ENCODE measurements at regions not wholly inside any gene's neighbourhood (a gene's known extent, or its start where the extent isn't known, plus 50 kb on each side); places are given as distances from the start of the nearest gene placed in this dataset.

DNA sequence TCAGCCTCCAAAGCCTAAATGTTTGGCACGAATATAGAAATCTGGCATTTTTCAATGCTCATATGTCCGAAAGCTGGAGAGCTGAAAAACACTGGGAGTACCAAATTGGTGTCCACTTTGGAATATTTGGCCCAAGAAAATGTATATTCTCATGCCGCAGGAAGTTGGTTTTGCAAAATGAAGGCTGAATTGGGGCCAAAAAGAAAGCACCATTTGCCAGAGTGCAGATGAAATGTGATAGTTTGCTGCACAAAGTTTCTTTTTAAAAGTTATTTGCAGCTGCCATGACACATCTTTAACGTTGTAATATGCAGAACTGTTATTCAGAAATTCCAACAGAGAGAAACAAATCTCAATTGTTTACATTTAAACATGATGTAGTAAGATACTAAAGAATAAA is 124.2 kb upstream of the LYPLAL1 start:
- TF ChIP-seq CEBPZ (IDR thresholded peaks at IDR 0.05; ENCODE audit: low read depth, low read length) (no peak), TCF12 (IDR thresholded peaks at IDR 0.05; ENCODE audit: low read depth, low read length) (no peak), CTCF (IDR thresholded peaks at IDR 0.05 in 2 of 3, conservative IDR thresholded peaks at IDR 0.05 in 1 of 3; ENCODE audit: control insufficient read depth in 2 of 3, extremely low read depth in 1 of 3, insufficient read depth in 1 of 3, low read depth in 3 of 3, low read length in 3 of 3) (no peak), TCF7 (IDR thresholded peaks at IDR 0.05; ENCODE audit: borderline replicate concordance) (no peak), FOS (IDR thresholded peaks at IDR 0.05; ENCODE audit: borderline replicate concordance, extremely low read depth, insufficient read length) (no peak), RELA (IDR thresholded peaks at IDR 0.05; ENCODE audit: borderline replicate concordance, partially characterized antibody) (no peak), GABPA (IDR thresholded peaks at IDR 0.05; ENCODE audit: low read depth) (no peak), SRF (IDR thresholded peaks at IDR 0.05; ENCODE audit: low read depth in 2 of 2, low read length in 2 of 2) (no peak), CBX5 (IDR thresholded peaks at IDR 0.05; ENCODE audit: low read depth) (no peak)
- TF ChIP-seq, protein P1, sequence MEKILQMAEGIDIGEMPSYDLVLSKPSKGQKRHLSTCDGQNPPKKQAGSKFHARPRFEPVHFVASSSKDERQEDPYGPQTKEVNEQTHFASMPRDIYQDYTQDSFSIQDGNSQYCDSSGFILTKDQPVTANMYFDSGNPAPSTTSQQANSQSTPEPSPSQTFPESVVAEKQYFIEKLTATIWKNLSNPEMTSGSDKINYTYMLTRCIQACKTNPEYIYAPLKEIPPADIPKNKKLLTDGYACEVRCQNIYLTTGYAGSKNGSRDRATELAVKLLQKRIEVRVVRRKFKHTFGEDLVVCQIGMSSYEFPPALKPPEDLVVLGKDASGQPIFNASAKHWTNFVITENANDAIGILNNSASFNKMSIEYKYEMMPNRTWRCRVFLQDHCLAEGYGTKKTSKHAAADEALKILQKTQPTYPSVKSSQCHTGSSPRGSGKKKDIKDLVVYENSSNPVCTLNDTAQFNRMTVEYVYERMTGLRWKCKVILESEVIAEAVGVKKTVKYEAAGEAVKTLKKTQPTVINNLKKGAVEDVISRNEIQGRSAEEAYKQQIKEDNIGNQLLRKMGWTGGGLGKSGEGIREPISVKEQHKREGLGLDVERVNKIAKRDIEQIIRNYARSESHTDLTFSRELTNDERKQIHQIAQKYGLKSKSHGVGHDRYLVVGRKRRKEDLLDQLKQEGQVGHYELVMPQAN (conservative IDR thresholded peaks at IDR 0.05) = no peak

Data from GM12878 (cell line).